OCI-LY3 (cell line): ENCODE measurements at regions not wholly inside any gene's neighbourhood (a gene's known extent, or its start where the extent isn't known, plus 50 kb on each side); places are given as distances from the start of the nearest gene placed in this dataset.

Experiments
- CTCF ChIP-seq: fragments of 200-600, 300-600 bp; sonication (generic); IDR thresholded peaks from 2 replicates; pipeline ENCODE4 v1.5.1; 2014; ENCODE audit warnings: antibody characterized with exemption, low read length, low read depth
- EZH2phosphoT487 ChIP-seq: fragments of 200-600 bp; shearing (Covaris generic); IDR thresholded peaks from 2 replicates; pipeline ENCODE4 v1.6.1; 2018; ENCODE audit warnings: antibody characterized with exemption, mixed run types, low read depth

- TF ChIP-seq CTCF (no peak), EZH2phosphoT487 (no peak)
Observed at GRCh38 chr1:184167352-184167751, 115.8 kb downstream of the TSEN15 start.
